UCSD-AML1 (cell line): ENCODE measurements at regions not wholly inside any gene's neighbourhood (a gene's known extent, or its start where the extent isn't known, plus 50 kb on each side); places are given as distances from the start of the nearest gene placed in this dataset.

Experiments used
- DNase-seq: peaks from one replicate; lab custom pipeline; 2025; ENCODE audit not compliant: unreplicated experiment; lab: John Stamatoyannopoulos, UW

DNA sequence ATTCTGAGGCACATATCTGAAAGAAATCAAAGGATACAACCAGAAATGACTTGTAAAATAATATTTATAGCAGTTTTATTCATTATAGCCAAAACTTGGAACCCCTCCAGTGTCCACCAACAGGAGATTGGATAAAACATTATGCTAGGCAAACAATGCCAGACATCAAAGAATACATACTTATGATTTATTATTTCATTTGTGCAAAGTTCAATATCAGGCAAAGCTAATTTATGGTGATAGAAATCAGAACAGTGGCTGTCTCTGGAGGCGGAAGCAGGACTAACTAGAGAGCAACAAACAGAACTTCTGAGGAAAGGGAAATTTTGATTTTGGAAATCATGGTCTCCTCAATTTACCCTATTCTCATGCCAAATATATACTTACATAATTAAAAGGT, 193.1 kb downstream of the ICE1 start:
- DNase-seq = no peak

DNA sequence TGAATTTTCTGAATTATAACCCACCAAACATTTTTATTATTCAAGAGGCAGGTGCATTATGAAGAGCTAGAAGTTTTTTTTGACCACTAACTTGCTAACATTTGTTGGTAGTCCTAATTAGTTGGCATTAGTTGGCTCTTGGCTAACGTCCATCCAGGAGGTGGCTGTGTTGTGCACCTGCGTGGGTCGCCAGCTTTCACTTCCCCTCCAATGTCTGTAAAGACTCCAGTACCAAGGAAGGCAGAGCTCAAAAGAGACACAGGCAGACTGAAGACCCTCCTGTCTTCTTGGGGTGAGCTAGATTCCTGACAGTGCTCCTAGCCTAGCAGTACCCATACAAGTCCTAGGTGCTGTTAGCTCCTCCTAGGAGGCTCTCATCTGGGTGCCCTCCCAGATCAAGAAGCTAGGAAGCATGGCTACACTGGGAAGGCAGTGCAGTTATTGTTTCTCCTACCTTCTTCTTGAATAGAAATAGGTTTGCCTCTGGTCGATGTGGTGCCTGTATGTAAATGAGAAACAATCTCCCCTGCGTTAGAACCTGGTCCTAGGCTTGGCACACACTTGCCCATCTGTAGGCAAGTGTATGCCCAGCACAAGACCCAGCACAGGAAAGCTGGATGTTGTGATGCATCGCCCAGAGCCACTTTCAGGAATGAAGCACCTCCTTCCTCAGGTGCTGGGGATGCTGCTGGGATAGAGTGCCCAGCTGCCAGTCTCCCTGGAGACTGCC, 190.9 kb downstream of the ICE1 start:
- no peak for DNase-seq

- DNase-seq = no peak
Observed at GRCh38 chr5:5612096-5612495, 189.6 kb downstream of the ICE1 start.

- no peak for DNase-seq
Observed at GRCh38 chr5:5609935-5610334, 187.5 kb downstream of the ICE1 start.

DNA sequence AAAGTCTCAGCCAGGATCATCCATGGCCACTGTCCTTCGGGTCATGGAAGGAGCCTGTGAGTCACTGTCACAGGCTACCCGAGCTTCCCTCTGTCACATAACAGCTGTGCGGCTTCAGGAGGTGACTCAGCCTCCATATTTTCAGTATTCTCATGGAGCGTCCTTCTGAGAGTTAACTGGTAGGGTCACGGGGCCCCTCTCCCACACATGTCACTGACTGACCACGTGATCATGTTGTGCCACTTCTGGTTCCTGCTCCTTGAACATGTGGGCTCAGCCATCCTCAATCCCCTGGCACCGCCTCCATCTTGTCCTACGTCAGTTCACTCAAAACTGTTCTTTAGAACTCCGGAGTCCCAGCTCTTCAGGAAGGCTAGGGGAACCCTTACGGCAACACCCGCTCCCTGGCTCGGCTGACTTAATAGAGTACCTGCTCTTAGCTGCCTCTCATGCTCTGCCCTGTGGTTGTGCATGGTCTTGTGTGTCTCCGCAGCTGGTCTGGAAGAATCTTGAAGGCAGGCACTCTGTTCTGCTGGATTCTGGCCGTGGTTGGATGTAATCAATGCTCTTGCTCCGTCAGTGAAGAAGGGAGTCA, 182.8 kb downstream of the ICE1 start:
- DNase-seq = no peak

DNA sequence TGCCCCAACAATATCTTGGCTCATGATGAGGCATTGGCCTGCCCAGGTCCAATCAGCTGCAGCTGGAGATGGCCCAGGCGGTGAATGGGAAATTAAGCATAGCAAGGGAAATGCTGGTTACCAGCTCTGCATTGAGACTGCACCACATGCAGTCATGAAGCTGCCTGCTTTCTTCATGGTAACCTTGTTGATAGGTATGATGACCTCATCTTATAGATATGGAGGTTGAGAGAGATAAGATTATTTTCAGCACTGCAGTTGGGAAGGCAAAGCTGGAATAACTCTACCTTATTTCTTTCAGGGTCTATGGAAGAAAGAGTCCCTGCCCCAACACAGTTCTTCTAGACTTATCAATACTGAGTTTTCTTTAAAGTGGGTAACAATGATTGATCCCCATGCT, 180.1 kb downstream of the ICE1 start:
- DNase-seq = no peak

GRCh38 chr5:5598547-5599113, 176.2 kb downstream of the ICE1 start:
- no peak for DNase-seq

- DNase-seq = no peak
Observed at GRCh38 chr5:5593391-5593790, 170.9 kb downstream of the ICE1 start.

DNA sequence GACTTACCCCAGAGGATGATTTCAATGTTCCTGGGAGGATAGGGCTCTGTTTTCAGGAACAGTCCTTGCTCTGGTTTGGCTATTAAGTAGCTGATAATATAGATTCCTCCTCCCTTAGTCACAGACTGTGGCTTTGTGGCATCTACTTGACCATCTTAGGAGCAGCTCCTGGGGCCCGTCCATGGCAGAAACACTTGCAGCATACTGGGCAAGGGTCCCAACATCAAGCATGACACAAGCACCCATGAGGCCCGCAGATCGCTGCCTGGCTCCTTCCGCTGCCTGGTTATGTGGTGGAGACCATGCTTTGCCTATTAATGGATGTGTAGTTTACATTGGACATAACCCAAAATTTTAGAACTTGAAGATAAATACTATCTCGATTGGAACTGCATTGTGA, 170.1 kb downstream of the ICE1 start:
- DNase-seq = no peak

- DNase-seq = no peak
Observed at GRCh38 chr5:5591567-5591966, 169.1 kb downstream of the ICE1 start.

DNA sequence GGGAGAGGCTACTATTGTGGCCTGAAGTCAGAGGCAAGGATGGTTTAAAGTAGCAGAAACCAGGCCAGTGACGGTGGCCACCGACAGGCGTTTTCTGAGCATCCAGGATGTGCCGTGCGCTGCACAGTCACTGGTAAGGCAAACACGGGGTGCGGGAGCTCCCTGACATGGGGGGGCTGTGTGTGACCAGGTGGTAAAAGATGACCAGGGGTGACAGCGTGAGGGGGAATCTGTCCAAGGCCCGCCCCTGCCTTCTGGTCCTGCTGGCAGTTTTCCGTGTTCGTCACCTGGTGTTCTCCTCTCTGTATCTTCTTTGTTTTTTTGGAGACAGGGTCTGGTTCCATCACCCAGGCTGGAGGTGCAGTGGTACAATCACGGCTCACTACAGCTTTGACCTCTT, 167.4 kb downstream of the ICE1 start:
- no peak for DNase-seq

GRCh38 chr5:5588887-5589826, 166.7 kb downstream of the ICE1 start:
- DNase-seq = no peak

DNA sequence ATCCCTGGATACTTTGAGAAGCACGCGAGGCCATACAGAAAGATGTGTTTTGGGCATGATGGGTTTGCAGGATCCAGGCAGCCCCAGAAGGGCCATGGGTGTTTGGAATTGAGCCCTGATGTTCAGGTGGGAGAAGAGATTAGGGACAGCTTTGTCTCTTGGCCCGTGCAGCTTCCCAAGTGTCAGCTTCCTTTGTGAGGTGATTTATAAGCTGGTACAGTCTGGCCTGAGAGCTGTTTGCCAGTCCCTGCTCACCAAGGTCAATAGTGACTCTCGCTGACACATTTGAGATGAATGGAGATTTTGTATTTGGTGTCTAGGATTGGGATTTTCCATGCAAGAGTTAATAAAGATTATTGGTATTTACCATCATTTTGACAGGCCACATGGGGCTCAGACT, 165.9 kb downstream of the ICE1 start:
- no peak for DNase-seq

GRCh38 chr5:5587474-5587873, 165.0 kb downstream of the ICE1 start:
- DNase-seq = no peak

GRCh38 chr5:5586721-5587120, 164.2 kb downstream of the ICE1 start:
- no peak for DNase-seq

- no peak for DNase-seq
Observed at GRCh38 chr5:5585751-5586341, 163.4 kb downstream of the ICE1 start.

DNA sequence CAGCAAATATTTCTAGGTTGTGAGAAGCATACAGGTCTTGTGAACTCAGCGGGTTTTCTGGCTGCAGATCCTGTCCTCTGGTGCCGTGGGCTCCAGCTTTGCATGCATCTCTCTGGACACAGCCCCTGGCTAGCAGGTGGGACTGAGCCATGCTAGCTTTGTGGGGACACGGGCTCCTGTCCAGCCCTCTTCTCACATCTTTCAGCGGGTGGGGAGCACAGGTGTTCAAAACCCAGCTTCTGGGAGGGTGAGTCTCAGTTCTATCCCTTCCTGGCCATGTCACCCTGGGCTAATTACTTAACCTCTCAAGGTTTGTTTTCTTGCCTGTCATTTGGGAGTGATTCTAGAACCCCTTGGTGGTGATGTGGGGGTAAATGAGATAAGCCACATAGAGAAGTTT, 162.3 kb downstream of the ICE1 start:
- DNase-seq = no peak

GRCh38 chr5:5584236-5584745, 161.8 kb downstream of the ICE1 start:
- DNase-seq = no peak

GRCh38 chr5:5583832-5584231, 161.4 kb downstream of the ICE1 start:
- DNase-seq = no peak

GRCh38 chr5:5583023-5583765, 160.7 kb downstream of the ICE1 start:
- DNase-seq = no peak
